Activated naive CD8-positive, alpha-beta T cell treated with anti-CD3 and anti-CD28 coated beads, Interleukin-2, amount 50 U/mL, for 24 hours (primary cell): ENCODE measurements at regions not wholly inside any gene's neighbourhood (a gene's known extent, or its start where the extent isn't known, plus 50 kb on each side); places are given as distances from the start of the nearest gene placed in this dataset.

Source experiments
- ATAC-seq: fragments of 150-1000 bp; cut with Tn5 transposase; one replicate; pipeline ENCODE4 v1.10.0; 2021
- DNase-seq: peaks from one replicate; pipeline ENCODE4 v3.0.0; 2021
- H3K27ac Mint-ChIP-seq: one replicate; pipeline ENCODE4 v1.8.0; 2021; ENCODE audit warnings: mild to moderate bottlenecking, mixed read lengths
- H3K27me3 Mint-ChIP-seq: one replicate; pipeline ENCODE4 v1.8.0; 2021; ENCODE audit warnings: mixed read lengths
- H3K36me3 Mint-ChIP-seq: one replicate; pipeline ENCODE4 v1.8.0; 2021; ENCODE audit warnings: low read depth, mixed read lengths
- H3K4me1 Mint-ChIP-seq: one replicate; pipeline ENCODE4 v1.8.0; 2021; ENCODE audit warnings: mixed read lengths
- H3K4me3 Mint-ChIP-seq: one replicate; pipeline ENCODE4 v1.8.0; 2021; ENCODE audit warnings: mild to moderate bottlenecking, moderate library complexity, mixed read lengths
- H3K9me3 Mint-ChIP-seq: one replicate; pipeline ENCODE4 v1.8.0; 2021; ENCODE audit warnings: mixed read lengths

- no peak overlapping the region for H3K27ac Mint-ChIP-seq
- peaks cover 4% of the 10 kb centered on the region for H3K27me3 Mint-ChIP-seq
- no peaks in the 10 kb centered on the region for H3K9me3 Mint-ChIP-seq
- ATAC-seq: no peak
- no peak for DNase-seq
- no peak overlapping the region for H3K4me3 Mint-ChIP-seq
- no peaks in the 10 kb centered on the region for H3K36me3 Mint-ChIP-seq
- no peaks in the 10 kb centered on the region for H3K4me1 Mint-ChIP-seq
Observed at GRCh38 chr2:15773204-15773603, 167.1 kb upstream of the MYCN start.

GRCh38 chr2:15773846-15774245 is 166.5 kb upstream of the MYCN start:
- Mint-ChIP-seq H3K4me3 (no peak overlapping the region), H3K9me3 (no peaks in the 10 kb centered on the region), H3K27me3 (peaks cover 4% of the 10 kb centered on the region), H3K27ac (no peak overlapping the region), H3K4me1 (no peaks in the 10 kb centered on the region), H3K36me3 (no peaks in the 10 kb centered on the region)
- ATAC-seq (no peak), DNase-seq (no peak)

GRCh38 chr2:15775753-15776628 is 164.4 kb upstream of the MYCN start:
- Mint-ChIP-seq H3K27ac (no peak overlapping the region), H3K9me3 (no peaks in the 10 kb centered on the region), H3K4me3 (no peak overlapping the region), H3K27me3 (peaks cover 2% of the 10 kb centered on the region), H3K36me3 (no peaks in the 10 kb centered on the region), H3K4me1 (no peaks in the 10 kb centered on the region)
- DNase-seq (no peak), ATAC-seq (no peak)

GRCh38 chr2:15776629-15776919 is 163.8 kb upstream of the MYCN start:
- H3K27me3 Mint-ChIP-seq: peaks cover 2% of the 10 kb centered on the region
- no peaks in the 10 kb centered on the region for H3K36me3 Mint-ChIP-seq
- DNase-seq: no peak
- H3K4me3 Mint-ChIP-seq: no peak overlapping the region
- no peaks in the 10 kb centered on the region for H3K4me1 Mint-ChIP-seq
- no peaks in the 10 kb centered on the region for H3K9me3 Mint-ChIP-seq
- ATAC-seq: no peak
- no peak overlapping the region for H3K27ac Mint-ChIP-seq

- Mint-ChIP-seq H3K9me3 (no peaks in the 10 kb centered on the region), H3K4me1 (no peaks in the 10 kb centered on the region), H3K36me3 (no peaks in the 10 kb centered on the region), H3K27me3 (peaks cover 2% of the 10 kb centered on the region), H3K4me3 (no peak overlapping the region), H3K27ac (no peak overlapping the region)
- no peak for ATAC-seq
- DNase-seq: no peak
Observed at GRCh38 chr2:15776992-15777702, 163.2 kb upstream of the MYCN start.

- H3K9me3 Mint-ChIP-seq: no peaks in the 10 kb centered on the region
- no peak for ATAC-seq
- no peak for DNase-seq
- H3K27ac Mint-ChIP-seq: no peak overlapping the region
- peaks cover 2% of the 10 kb centered on the region for H3K27me3 Mint-ChIP-seq
- H3K4me1 Mint-ChIP-seq: no peaks in the 10 kb centered on the region
- H3K36me3 Mint-ChIP-seq: no peaks in the 10 kb centered on the region
- no peak overlapping the region for H3K4me3 Mint-ChIP-seq
Observed at GRCh38 chr2:15777795-15778371, 162.5 kb upstream of the MYCN start.

GRCh38 chr2:15778529-15779219 is 161.7 kb upstream of the MYCN start:
- ATAC-seq: no peak
- Mint-ChIP-seq H3K9me3 (no peaks in the 10 kb centered on the region), H3K4me1 (no peaks in the 10 kb centered on the region)

GRCh38 chr2:15779381-15780041 is 160.8 kb upstream of the MYCN start:
- no peak overlapping the region for H3K4me3 Mint-ChIP-seq
- no peaks in the 10 kb centered on the region for H3K9me3 Mint-ChIP-seq
- H3K4me1 Mint-ChIP-seq: no peaks in the 10 kb centered on the region
- no peak overlapping the region for H3K27ac Mint-ChIP-seq
- H3K36me3 Mint-ChIP-seq: no peaks in the 10 kb centered on the region
- no peak for DNase-seq
- no peak for ATAC-seq
- peaks cover 2% of the 10 kb centered on the region for H3K27me3 Mint-ChIP-seq

More at GRCh38 chr2:15778529-15779219, 161.7 kb upstream of the MYCN start:
- no peak for DNase-seq
- Mint-ChIP-seq H3K36me3 (no peaks in the 10 kb centered on the region), H3K27ac (no peak overlapping the region), H3K27me3 (peaks cover 2% of the 10 kb centered on the region), H3K4me3 (no peak overlapping the region)

GRCh38 chr2:15780234-15780633 is 160.1 kb upstream of the MYCN start:
- H3K4me1 Mint-ChIP-seq: no peaks in the 10 kb centered on the region
- no peak overlapping the region for H3K27ac Mint-ChIP-seq

GRCh38 chr2:15780912-15781574 is 159.3 kb upstream of the MYCN start:
- H3K27me3 Mint-ChIP-seq: peaks cover 2% of the 10 kb centered on the region
- no peak overlapping the region for H3K4me3 Mint-ChIP-seq

More at GRCh38 chr2:15780234-15780633, 160.1 kb upstream of the MYCN start:
- peaks cover 2% of the 10 kb centered on the region for H3K27me3 Mint-ChIP-seq
- DNase-seq (no peak), ATAC-seq (no peak)
- H3K36me3 Mint-ChIP-seq: no peaks in the 10 kb centered on the region
- no peak overlapping the region for H3K4me3 Mint-ChIP-seq
- no peaks in the 10 kb centered on the region for H3K9me3 Mint-ChIP-seq

GRCh38 chr2:15782009-15782751 is 158.2 kb upstream of the MYCN start:
- ATAC-seq (no peak), DNase-seq (no peak)
- Mint-ChIP-seq H3K27me3 (peaks cover 2% of the 10 kb centered on the region), H3K4me3 (no peak overlapping the region), H3K4me1 (no peaks in the 10 kb centered on the region), H3K36me3 (no peaks in the 10 kb centered on the region), H3K9me3 (no peaks in the 10 kb centered on the region), H3K27ac (no peak overlapping the region)

More at GRCh38 chr2:15780912-15781574, 159.3 kb upstream of the MYCN start:
- no peaks in the 10 kb centered on the region for H3K4me1 Mint-ChIP-seq
- DNase-seq (no peak), ATAC-seq (no peak)
- no peak overlapping the region for H3K27ac Mint-ChIP-seq
- H3K9me3 Mint-ChIP-seq: no peaks in the 10 kb centered on the region
- H3K36me3 Mint-ChIP-seq: no peaks in the 10 kb centered on the region

GRCh38 chr2:15782769-15783294 is 157.5 kb upstream of the MYCN start:
- H3K9me3 Mint-ChIP-seq: no peaks in the 10 kb centered on the region
- H3K4me1 Mint-ChIP-seq: no peaks in the 10 kb centered on the region
- no peak overlapping the region for H3K27ac Mint-ChIP-seq
- no peak overlapping the region for H3K4me3 Mint-ChIP-seq
- ATAC-seq (no peak), DNase-seq (no peak)
- no peaks in the 10 kb centered on the region for H3K36me3 Mint-ChIP-seq
- H3K27me3 Mint-ChIP-seq: peaks cover under 1% of the 10 kb centered on the region

- Mint-ChIP-seq H3K4me3 (no peak overlapping the region), H3K27me3 (no peaks in the 10 kb centered on the region), H3K4me1 (no peaks in the 10 kb centered on the region), H3K27ac (no peak overlapping the region), H3K9me3 (no peaks in the 10 kb centered on the region), H3K36me3 (no peaks in the 10 kb centered on the region)
- DNase-seq (no peak), ATAC-seq (no peak)
Observed at GRCh38 chr2:15783489-15783888, 156.9 kb upstream of the MYCN start.
